GM12891 (cell line): ENCODE measurements at regions not wholly inside any gene's neighbourhood (a gene's known extent, or its start where the extent isn't known, plus 50 kb on each side); places are given as distances from the start of the nearest gene placed in this dataset.

Experiments
- SPI1 ChIP-seq: IDR thresholded peaks from 2 replicates; pipeline ENCODE4 v1.6.1; 2011; ENCODE audit warnings: low read depth, low read length, control low read depth
- TAF1 ChIP-seq: IDR thresholded peaks from 2 replicates; pipeline ENCODE4 v1.6.1; 2011; ENCODE audit warnings: low read depth, low read length, control low read depth

DNA sequence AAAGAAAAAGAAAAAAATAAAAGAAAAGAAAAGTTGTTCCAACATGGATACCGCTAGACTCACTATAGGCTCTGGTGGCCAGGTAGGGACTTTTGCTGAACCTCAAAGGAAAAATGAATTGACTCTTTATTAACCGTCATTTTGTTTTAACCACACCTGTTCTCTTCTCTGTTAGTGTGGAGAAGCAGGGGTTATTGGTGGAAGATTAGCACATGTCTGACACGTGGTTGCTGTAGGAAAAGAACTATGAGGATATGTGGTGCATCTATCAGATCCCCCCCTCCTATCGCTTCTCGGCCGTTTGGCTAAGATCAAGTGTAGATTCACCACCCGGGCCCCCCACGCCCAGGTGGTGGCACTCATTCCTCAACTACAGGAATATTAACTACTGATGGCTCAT, 212.4 kb upstream of the ZNF184 start:
- no peak for TF ChIP-seq SPI1
- no peak for TF ChIP-seq TAF1
